ENCODE measurements at regions not wholly inside any gene's neighbourhood (a gene's known extent, or its start where the extent isn't known, plus 50 kb on each side); places are given as distances from the start of the nearest gene placed in this dataset.
A peak's percentile ranks its signal among the peaks of the same experiment; 100 is the strongest.

DNA sequence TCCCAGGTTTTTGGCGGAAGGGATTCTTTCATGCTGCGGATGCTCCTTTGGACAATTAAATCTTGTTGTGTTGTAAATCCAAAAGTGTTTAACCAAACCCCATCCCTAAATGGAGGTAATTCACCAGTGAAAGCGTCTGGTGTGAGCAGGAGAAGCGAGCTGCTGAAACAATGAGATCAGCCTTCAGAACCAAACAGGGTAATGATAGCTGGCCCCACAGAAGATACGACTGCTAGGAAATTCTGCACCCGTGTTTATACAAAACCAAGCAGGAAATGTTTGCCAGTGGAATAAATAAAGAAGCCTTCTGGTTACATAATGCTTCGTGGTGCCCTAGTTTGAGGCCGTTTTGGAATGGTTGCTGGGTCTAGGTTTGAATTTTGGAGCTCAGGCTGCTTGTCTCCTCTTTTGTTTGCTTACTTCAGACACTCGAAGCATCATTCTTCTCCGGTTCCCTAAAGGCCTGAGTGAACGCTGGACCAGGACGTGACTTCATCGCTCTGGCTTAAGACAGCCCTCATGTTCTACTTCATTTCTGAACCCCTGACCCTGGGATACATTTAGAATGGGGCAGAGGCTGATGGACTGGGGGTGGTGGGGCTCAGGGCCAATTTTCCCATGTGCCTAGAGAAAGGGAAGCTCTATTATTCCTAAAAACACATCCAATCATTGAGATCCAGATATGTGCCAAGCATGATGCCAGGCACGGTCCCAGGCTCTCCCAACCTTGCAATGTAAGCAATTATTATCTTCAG lies 61.6 kb upstream of the JAG1 start:
- H3K4me3 ChIP-seq (ENCODE audit: low read depth, low read length), result no peak overlapping the region
- no peak for DNase-seq (ENCODE audit: low read depth)
- TF ChIP-seq CTCF (IDR thresholded peaks at IDR 0.05; ENCODE audit: control insufficient read depth, extremely low read depth, insufficient read depth), result no peak

GRCh38 chr20:10739134-10739533 lies 65.3 kb upstream of the JAG1 start:
- no peak for DNase-seq (ENCODE audit: low read depth)
- no peak overlapping the region for H3K4me3 ChIP-seq (ENCODE audit: low read depth, low read length)
- no peak for TF ChIP-seq CTCF (IDR thresholded peaks at IDR 0.05; ENCODE audit: control insufficient read depth, extremely low read depth, insufficient read depth)

DNA sequence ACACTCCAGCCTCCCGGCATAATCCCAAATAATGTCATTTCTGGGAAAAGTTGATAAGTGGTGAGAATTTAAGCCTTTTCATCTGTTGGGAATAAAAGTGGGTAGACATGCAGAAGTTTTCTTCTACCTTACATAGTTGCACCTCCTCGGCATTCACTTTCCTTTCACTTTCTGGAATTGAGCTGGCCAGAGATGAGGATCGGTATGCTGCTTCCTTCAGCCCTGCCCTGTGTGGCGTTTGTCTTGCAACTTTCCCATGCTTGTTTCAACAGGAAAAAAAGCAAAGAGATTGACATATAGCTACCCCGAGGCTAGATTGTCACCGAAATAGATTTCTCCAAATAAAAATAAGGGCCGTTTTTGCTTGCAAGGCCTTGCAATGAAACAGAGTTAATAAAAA lies 65.8 kb upstream of the JAG1 start:
- no peak for DNase-seq (ENCODE audit: low read depth)
- no peak overlapping the region for H3K4me3 ChIP-seq (ENCODE audit: low read depth, low read length)
- TF ChIP-seq CTCF (IDR thresholded peaks at IDR 0.05; ENCODE audit: control insufficient read depth, extremely low read depth, insufficient read depth), result no peak

DNA sequence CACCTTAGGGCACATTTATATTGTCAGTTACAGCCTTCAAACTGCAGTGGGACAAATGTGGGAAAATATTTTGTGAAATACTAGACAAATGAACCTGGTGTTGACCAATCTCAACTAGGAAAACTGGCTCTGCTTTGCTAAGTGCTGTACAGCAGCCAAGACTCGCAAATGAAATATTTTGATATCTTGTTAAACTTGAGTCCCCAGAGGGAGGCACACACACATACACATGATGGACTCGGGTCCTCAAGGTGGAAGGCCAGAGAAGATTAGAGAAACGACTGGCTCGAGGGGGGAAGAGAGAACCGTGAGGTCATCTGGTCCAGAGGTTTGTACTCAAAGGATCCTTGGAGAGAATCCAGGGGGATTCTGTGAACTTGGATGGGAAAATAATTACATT lies 67.3 kb upstream of the JAG1 start:
- TF ChIP-seq CTCF (IDR thresholded peaks at IDR 0.05; ENCODE audit: control insufficient read depth, extremely low read depth, insufficient read depth), result no peak
- no peak overlapping the region for H3K4me3 ChIP-seq (ENCODE audit: low read depth, low read length)
- peak; percentile 63 for DNase-seq (ENCODE audit: low read depth)

DNA sequence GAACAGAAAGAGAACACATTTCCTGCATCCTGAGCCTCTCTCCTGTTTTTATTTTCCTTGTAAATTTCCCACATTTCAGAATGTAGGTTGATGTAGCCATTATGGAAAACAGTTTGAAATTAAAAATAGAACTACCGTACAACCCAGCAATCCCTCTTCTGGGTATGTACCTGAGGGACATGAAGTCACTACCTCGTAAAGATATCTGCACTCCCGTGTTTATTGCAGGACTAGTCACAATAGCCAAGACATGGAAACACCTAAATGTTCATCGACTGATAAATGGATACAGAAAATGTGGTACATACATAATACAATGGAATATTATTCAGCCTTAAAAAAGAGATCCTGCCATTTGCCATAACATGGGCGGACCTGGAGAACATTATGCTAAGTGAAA lies 72.0 kb upstream of the JAG1 start:
- no peak overlapping the region for H3K4me3 ChIP-seq (ENCODE audit: low read depth, low read length)
- TF ChIP-seq CTCF (IDR thresholded peaks at IDR 0.05; ENCODE audit: control insufficient read depth, extremely low read depth, insufficient read depth), result no peak
- no peak for DNase-seq (ENCODE audit: low read depth)

DNA sequence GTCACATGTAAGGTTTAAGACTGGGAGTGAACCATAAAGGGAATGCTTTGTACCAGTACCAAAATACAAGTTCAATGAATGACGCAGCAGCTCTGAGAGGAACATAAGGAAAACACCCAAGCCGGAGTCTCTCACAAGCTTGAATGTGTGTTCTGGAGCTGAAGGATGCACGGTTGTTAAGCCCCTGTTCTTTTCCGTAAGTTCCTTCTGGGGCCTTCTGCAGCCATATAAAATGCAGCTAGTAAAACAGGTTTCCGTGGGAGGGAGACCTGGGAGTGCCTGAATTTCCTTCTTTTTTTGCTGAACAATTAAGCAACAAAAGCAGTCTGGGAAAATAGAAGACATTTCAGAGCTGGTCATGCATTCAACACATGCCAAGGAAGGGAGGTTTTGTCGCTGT lies 73.2 kb upstream of the JAG1 start:
- DNase-seq (ENCODE audit: low read depth), result peak; percentile 23
- H3K4me3 ChIP-seq (ENCODE audit: low read depth, low read length), result no peak overlapping the region
- TF ChIP-seq CTCF (IDR thresholded peaks at IDR 0.05; ENCODE audit: control insufficient read depth, extremely low read depth, insufficient read depth), result no peak

DNA sequence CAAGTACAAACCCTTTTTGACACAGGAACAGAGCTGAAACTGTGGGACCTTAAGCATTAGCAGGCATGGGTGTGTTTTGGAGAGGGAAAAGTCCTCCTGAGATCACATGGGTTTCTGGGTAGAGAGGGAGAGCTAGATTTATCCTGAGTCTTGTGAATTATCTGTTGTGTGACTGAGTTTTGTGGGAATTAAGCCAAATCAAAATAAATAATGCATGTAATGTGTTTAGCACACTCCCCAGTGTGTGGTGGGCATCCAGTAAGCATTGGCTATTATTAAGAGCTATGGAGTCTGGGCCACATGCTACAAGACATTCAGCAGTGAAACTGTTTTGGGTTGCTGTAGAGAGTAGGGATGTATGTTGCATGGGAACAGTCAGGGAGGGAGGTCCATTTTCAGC lies 75.3 kb upstream of the JAG1 start:
- no peak overlapping the region for H3K4me3 ChIP-seq (ENCODE audit: low read depth, low read length)
- TF ChIP-seq CTCF (IDR thresholded peaks at IDR 0.05; ENCODE audit: control insufficient read depth, extremely low read depth, insufficient read depth), result no peak
- DNase-seq (ENCODE audit: low read depth), result no peak

Measured in LNCaP clone FGC (cell line).